ENCODE measurements at regions not wholly inside any gene's neighbourhood (a gene's known extent, or its start where the extent isn't known, plus 50 kb on each side); places are given as distances from the start of the nearest gene placed in this dataset.

- TF ChIP-seq POLR2AphosphoS5 (IDR thresholded peaks at IDR 0.05; ENCODE audit: low read depth, low read length) (no peak), TAF1 (IDR thresholded peaks at IDR 0.05; ENCODE audit: borderline replicate concordance, insufficient read depth, low read length) (no peak), REST (IDR thresholded peaks at IDR 0.05; ENCODE audit: insufficient read depth in 1 of 2, low read depth in 2 of 2, low read length in 2 of 2) (no peak), SIN3A (IDR thresholded peaks at IDR 0.05; ENCODE audit: borderline replicate concordance, insufficient read depth, low read length) (no peak), FOXP2 (optimal IDR thresholded peaks at IDR 0.05; ENCODE audit: borderline replicate concordance, extremely low read depth, extremely low read length, insufficient read depth) (no peak)
Observed at GRCh38 chr10:80900661-80901060, 363.0 kb downstream of the SH2D4B start.

Measured in PFSK-1 (cell line).